Ureter (tissue), 1 donor: ENCODE measurements at regions not wholly inside any gene's neighbourhood (a gene's known extent, or its start where the extent isn't known, plus 50 kb on each side); places are given as distances from the start of the nearest gene placed in this dataset.
"Not testable (repeated sequence)": the region's sequence is repeated elsewhere in the genome, so short reads cannot be mapped to it uniquely, and the experiment has no call there.

Experiments used
- DNase-seq: peaks from one replicate; pipeline ENCODE4 v3.0.0-alpha.2; 2020; ENCODE audit warnings: low spot score
- donor health status: DM: yes; HTN: yes; CAD: no.

- no peak for DNase-seq
Measured at GRCh38 chr9:110093871-110094270, 114.1 kb downstream of the C9orf152 start.

GRCh38 chr9:110095161-110095595 lies 112.8 kb downstream of the C9orf152 start:
- DNase-seq: no peak

- DNase-seq: no peak
Measured at GRCh38 chr9:110095776-110096175, 112.2 kb downstream of the C9orf152 start.

GRCh38 chr9:110096674-110097073 lies 111.3 kb downstream of the C9orf152 start:
- DNase-seq: not testable (repeated sequence)

- no peak for DNase-seq
Measured at GRCh38 chr9:110099236-110100095, 108.5 kb downstream of the C9orf152 start.

GRCh38 chr9:110101531-110102161 lies 106.3 kb downstream of the C9orf152 start:
- no peak for DNase-seq

GRCh38 chr9:110103257-110103656 lies 104.7 kb downstream of the C9orf152 start:
- DNase-seq: no peak

GRCh38 chr9:110104261-110104809 lies 103.6 kb downstream of the C9orf152 start:
- DNase-seq: no peak

GRCh38 chr9:110105107-110105506 lies 102.9 kb downstream of the C9orf152 start:
- DNase-seq: no peak

GRCh38 chr9:110106661-110107060 lies 101.3 kb downstream of the C9orf152 start:
- DNase-seq: no peak

- no peak for DNase-seq
Measured at GRCh38 chr9:110109333-110110092, 98.4 kb downstream of the C9orf152 start.

- DNase-seq: no peak
Measured at GRCh38 chr9:110110154-110110553, 97.8 kb downstream of the C9orf152 start.

- no peak for DNase-seq
Measured at GRCh38 chr9:110111868-110112267, 96.1 kb downstream of the C9orf152 start.

GRCh38 chr9:110112792-110113191 lies 95.2 kb downstream of the C9orf152 start:
- no peak for DNase-seq

GRCh38 chr9:110114086-110114858 lies 93.7 kb downstream of the C9orf152 start:
- no peak for DNase-seq

- no peak for DNase-seq
Measured at GRCh38 chr9:110114859-110115201, 93.1 kb downstream of the C9orf152 start.

GRCh38 chr9:110115341-110115820 lies 92.6 kb downstream of the C9orf152 start:
- DNase-seq: no peak

- DNase-seq: no peak
Measured at GRCh38 chr9:110115826-110116542, 92.0 kb downstream of the C9orf152 start.

GRCh38 chr9:110116543-110116885 lies 91.4 kb downstream of the C9orf152 start:
- DNase-seq: no peak

GRCh38 chr9:110121170-110121569 lies 86.8 kb downstream of the C9orf152 start:
- DNase-seq: no peak
